MM.1S (cell line): ENCODE measurements at regions not wholly inside any gene's neighbourhood (a gene's known extent, or its start where the extent isn't known, plus 50 kb on each side); places are given as distances from the start of the nearest gene placed in this dataset.

Source experiments
- EZH2phosphoT487 ChIP-seq: fragments of 300-600 bp; sonication (generic); IDR thresholded peaks from 2 replicates; pipeline ENCODE4 v1.6.1; 2018; ENCODE audit warnings: antibody characterized with exemption, low read length
- TF ChIP-seq, protein P1 (sequence below): fragments of 300-600 bp; sonication (generic); IDR thresholded peaks from 2 replicates; pipeline ENCODE4 v1.5.1; 2016; ENCODE audit warnings: antibody characterized with exemption, low read length, mixed read lengths

DNA sequence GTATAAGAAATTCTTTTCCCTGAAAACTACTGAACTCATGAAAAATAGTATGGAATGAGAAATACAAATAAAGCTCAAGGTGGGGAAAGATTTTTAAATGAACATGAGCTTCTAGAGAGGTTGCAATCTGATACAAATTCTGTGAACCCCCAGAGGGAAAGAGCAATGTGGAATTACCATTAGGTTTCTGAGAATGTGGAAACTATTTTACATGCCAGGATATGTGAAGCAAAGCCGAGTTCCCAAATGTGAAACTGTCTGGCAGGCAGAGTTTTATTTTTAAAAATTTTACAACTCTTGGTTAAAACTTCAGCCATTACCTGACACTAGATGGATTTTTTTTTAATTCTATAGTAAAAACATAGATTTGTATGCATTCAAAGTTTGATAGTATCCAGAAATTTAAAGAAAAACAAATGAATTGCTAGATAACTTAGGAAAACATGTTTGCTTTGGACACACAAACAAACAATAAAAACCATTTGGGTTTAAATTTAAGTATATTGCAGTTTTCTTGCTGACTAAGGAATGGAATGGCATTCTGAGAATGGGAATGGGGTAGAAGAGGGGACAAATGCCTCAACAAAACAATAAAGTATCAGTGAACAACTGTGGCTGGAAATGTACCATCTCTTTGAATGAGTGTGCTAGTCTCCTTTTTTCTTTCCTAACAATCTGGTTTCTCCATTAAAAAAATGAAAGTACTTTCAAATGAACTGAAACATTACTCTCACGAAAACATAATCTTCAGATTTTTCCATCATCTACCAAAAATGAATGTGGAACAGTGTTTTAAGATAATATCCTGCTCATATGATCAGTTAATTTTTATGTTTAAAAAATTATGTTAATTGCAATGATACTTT, 99.6 kb downstream of the PCDH18 start:
- TF ChIP-seq, protein P1, sequence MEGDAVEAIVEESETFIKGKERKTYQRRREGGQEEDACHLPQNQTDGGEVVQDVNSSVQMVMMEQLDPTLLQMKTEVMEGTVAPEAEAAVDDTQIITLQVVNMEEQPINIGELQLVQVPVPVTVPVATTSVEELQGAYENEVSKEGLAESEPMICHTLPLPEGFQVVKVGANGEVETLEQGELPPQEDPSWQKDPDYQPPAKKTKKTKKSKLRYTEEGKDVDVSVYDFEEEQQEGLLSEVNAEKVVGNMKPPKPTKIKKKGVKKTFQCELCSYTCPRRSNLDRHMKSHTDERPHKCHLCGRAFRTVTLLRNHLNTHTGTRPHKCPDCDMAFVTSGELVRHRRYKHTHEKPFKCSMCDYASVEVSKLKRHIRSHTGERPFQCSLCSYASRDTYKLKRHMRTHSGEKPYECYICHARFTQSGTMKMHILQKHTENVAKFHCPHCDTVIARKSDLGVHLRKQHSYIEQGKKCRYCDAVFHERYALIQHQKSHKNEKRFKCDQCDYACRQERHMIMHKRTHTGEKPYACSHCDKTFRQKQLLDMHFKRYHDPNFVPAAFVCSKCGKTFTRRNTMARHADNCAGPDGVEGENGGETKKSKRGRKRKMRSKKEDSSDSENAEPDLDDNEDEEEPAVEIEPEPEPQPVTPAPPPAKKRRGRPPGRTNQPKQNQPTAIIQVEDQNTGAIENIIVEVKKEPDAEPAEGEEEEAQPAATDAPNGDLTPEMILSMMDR = no peak
- TF ChIP-seq EZH2phosphoT487 = no peak
